Activated CD4-positive, alpha-beta T cell treated with anti-CD3 and anti-CD28 coated beads for 24 hours (primary cell): ENCODE measurements at regions not wholly inside any gene's neighbourhood (a gene's known extent, or its start where the extent isn't known, plus 50 kb on each side); places are given as distances from the start of the nearest gene placed in this dataset.
"Not testable (repeated sequence)": the region's sequence is repeated elsewhere in the genome, so short reads cannot be mapped to it uniquely, and the experiment has no call there.

ENCODE experiments used
- DNase-seq, 2 donors: peaks; one replicate each; pipeline ENCODE4 v3.0.0-alpha.2; 2020; ENCODE audit warnings: low read depth in 2 of 2

- DNase-seq, result no peak
Measured at GRCh38 chr15:62502451-62502850, 337.4 kb upstream of the C2CD4B start.

GRCh38 chr15:62503451-62503850 is 338.4 kb upstream of the C2CD4B start:
- no peak for DNase-seq

GRCh38 chr15:62505762-62506161 is 340.7 kb upstream of the C2CD4B start:
- DNase-seq, result no peak

GRCh38 chr15:62506217-62506805 is 341.2 kb upstream of the C2CD4B start:
- no peak for DNase-seq

GRCh38 chr15:62509395-62509958 is 344.4 kb upstream of the C2CD4B start:
- DNase-seq, result no peak

- DNase-seq, result no peak
Measured at GRCh38 chr15:62510791-62511190, 345.7 kb upstream of the C2CD4B start.

- no peak for DNase-seq
Measured at GRCh38 chr15:62512904-62513303, 347.8 kb upstream of the C2CD4B start.

GRCh38 chr15:62513893-62514292 is 348.8 kb upstream of the C2CD4B start:
- DNase-seq, result no peak

- DNase-seq, result no peak
Measured at GRCh38 chr15:62515696-62516395, 350.8 kb upstream of the C2CD4B start.

- no peak for DNase-seq
Measured at GRCh38 chr15:62517541-62517940, 352.5 kb upstream of the C2CD4B start.

GRCh38 chr15:62518666-62519065 is 353.6 kb upstream of the C2CD4B start:
- DNase-seq, result not testable (repeated sequence)

GRCh38 chr15:62519900-62520299 is 354.8 kb upstream of the C2CD4B start:
- DNase-seq, result peak in 1 of 2 donors; percentile 1

- no peak for DNase-seq
Measured at GRCh38 chr15:62520887-62521286, 355.8 kb upstream of the C2CD4B start.

- no peak for DNase-seq
Measured at GRCh38 chr15:62521396-62521795, 356.3 kb upstream of the C2CD4B start.

- DNase-seq, result no peak
Measured at GRCh38 chr15:62524848-62525247, 359.8 kb upstream of the C2CD4B start.

GRCh38 chr15:62527387-62527786 is 362.3 kb upstream of the C2CD4B start:
- no peak for DNase-seq

- no peak for DNase-seq
Measured at GRCh38 chr15:62528505-62528904, 363.4 kb upstream of the C2CD4B start.

- DNase-seq, result no peak
Measured at GRCh38 chr15:62532367-62532766, 367.3 kb upstream of the C2CD4B start.

- DNase-seq, result no peak
Measured at GRCh38 chr15:62533687-62534086, 368.6 kb upstream of the C2CD4B start.

- DNase-seq, result no peak
Measured at GRCh38 chr15:62534996-62535395, 369.9 kb upstream of the C2CD4B start.

- no peak for DNase-seq
Measured at GRCh38 chr15:62539236-62539635, 374.2 kb upstream of the C2CD4B start.

- no peak for DNase-seq
Measured at GRCh38 chr15:62541250-62541649, 376.2 kb upstream of the C2CD4B start.

GRCh38 chr15:62541846-62542245 is 376.8 kb upstream of the C2CD4B start:
- no peak for DNase-seq
